ENCODE measurements at regions not wholly inside any gene's neighbourhood (a gene's known extent, or its start where the extent isn't known, plus 50 kb on each side); places are given as distances from the start of the nearest gene placed in this dataset.

- peak; percentile 23 for DNase-seq (ENCODE audit: low read depth)
These were observed 968.5 kb upstream of the GJE1 start for GRCh38 chr6:141164042-141164743.

- DNase-seq (ENCODE audit: low read depth) = no peak
These were observed 969.6 kb upstream of the GJE1 start for GRCh38 chr6:141163107-141163506.

GRCh38 chr6:141158740-141159139 is 974.0 kb upstream of the GJE1 start:
- no peak for DNase-seq (ENCODE audit: low read depth)

- DNase-seq (ENCODE audit: low read depth) = no peak
These were observed 979.2 kb upstream of the GJE1 start for GRCh38 chr6:141153563-141153962.

- DNase-seq (ENCODE audit: low read depth) = no peak
These were observed 979.8 kb upstream of the GJE1 start for GRCh38 chr6:141152951-141153350.

- DNase-seq (ENCODE audit: low read depth) = no peak
These were observed 980.9 kb upstream of the GJE1 start for GRCh38 chr6:141151710-141152417.

GRCh38 chr6:141141870-141142269 is 990.9 kb upstream of the GJE1 start:
- no peak for DNase-seq (ENCODE audit: low read depth)

- DNase-seq (ENCODE audit: low read depth) = no peak
These were observed 991.8 kb upstream of the GJE1 start for GRCh38 chr6:141140905-141141304.

GRCh38 chr6:141139461-141139860 is 993.3 kb upstream of the GJE1 start:
- no peak for DNase-seq (ENCODE audit: low read depth)

GRCh38 chr6:141134723-141135122 is 998.0 kb upstream of the GJE1 start:
- DNase-seq (ENCODE audit: low read depth) = no peak

GRCh38 chr6:141133836-141134235 is 998.9 kb upstream of the GJE1 start:
- no peak for DNase-seq (ENCODE audit: low read depth)

GRCh38 chr6:141133346-141133745 is 999.4 kb upstream of the GJE1 start:
- peak; percentile 8 for DNase-seq (ENCODE audit: low read depth)

- no peak for DNase-seq (ENCODE audit: low read depth)
These were observed 1001.1 kb upstream of the GJE1 start for GRCh38 chr6:141131616-141132015.

GRCh38 chr6:141123497-141123896 is 1009.2 kb upstream of the GJE1 start:
- no peak for DNase-seq (ENCODE audit: low read depth)

GRCh38 chr6:141123049-141123448 is 1009.7 kb upstream of the GJE1 start:
- no peak for DNase-seq (ENCODE audit: low read depth)

- DNase-seq (ENCODE audit: low read depth) = no peak
These were observed 1013.7 kb upstream of the GJE1 start for GRCh38 chr6:141118991-141119390.

GRCh38 chr6:141117874-141118273 is 1014.9 kb upstream of the GJE1 start:
- DNase-seq (ENCODE audit: low read depth) = peak; percentile 10

- DNase-seq (ENCODE audit: low read depth) = peak; percentile 72
These were observed 1022.2 kb upstream of the GJE1 start for GRCh38 chr6:141110481-141110880.

- DNase-seq (ENCODE audit: low read depth) = peak; percentile 19
These were observed 1025.0 kb upstream of the GJE1 start for GRCh38 chr6:141107591-141108160.

GRCh38 chr6:141105481-141105880 is 1027.2 kb upstream of the GJE1 start:
- DNase-seq (ENCODE audit: low read depth) = peak; percentile 24

- peak; percentile 26 for DNase-seq (ENCODE audit: low read depth)
These were observed 1029.5 kb upstream of the GJE1 start for GRCh38 chr6:141103246-141103645.

- DNase-seq (ENCODE audit: low read depth) = peak; percentile 69
These were observed 1035.3 kb upstream of the GJE1 start for GRCh38 chr6:141097471-141097870.

GRCh38 chr6:141095308-141095707 is 1037.4 kb upstream of the GJE1 start:
- DNase-seq (ENCODE audit: low read depth) = no peak
